ENCODE measurements at regions not wholly inside any gene's neighbourhood (a gene's known extent, or its start where the extent isn't known, plus 50 kb on each side); places are given as distances from the start of the nearest gene placed in this dataset.
A peak's percentile ranks its signal among the peaks of the same experiment; 100 is the strongest.

GRCh38 chr18:24530630-24531111 is 70.2 kb downstream of the HRH4 start:
- peak in 1 of 3 donors; percentile 4 for DNase-seq (ENCODE audit: low read depth in 3 of 3)

- DNase-seq (ENCODE audit: low read depth in 3 of 3), result no peak
Measured at GRCh38 chr18:24534271-24534670, 73.8 kb downstream of the HRH4 start.

GRCh38 chr18:24534737-24535136 is 74.3 kb downstream of the HRH4 start:
- no peak for DNase-seq (ENCODE audit: low read depth in 3 of 3)

- no peak for DNase-seq (ENCODE audit: low read depth in 3 of 3)
Measured at GRCh38 chr18:24535527-24536295, 75.3 kb downstream of the HRH4 start.

GRCh38 chr18:24536326-24536725 is 75.9 kb downstream of the HRH4 start:
- no peak for DNase-seq (ENCODE audit: low read depth in 3 of 3)

- DNase-seq (ENCODE audit: low read depth in 3 of 3), result no peak
Measured at GRCh38 chr18:24536834-24537233, 76.4 kb downstream of the HRH4 start.

GRCh38 chr18:24538414-24539264 is 78.2 kb downstream of the HRH4 start:
- no peak for DNase-seq (ENCODE audit: low read depth in 3 of 3)

- no peak for DNase-seq (ENCODE audit: low read depth in 3 of 3)
Measured at GRCh38 chr18:24539866-24540617, 79.6 kb downstream of the HRH4 start.

GRCh38 chr18:24540896-24541295 is 80.5 kb downstream of the HRH4 start:
- DNase-seq (ENCODE audit: low read depth in 3 of 3), result no peak

- no peak for DNase-seq (ENCODE audit: low read depth in 3 of 3)
Measured at GRCh38 chr18:24543086-24543794, 82.8 kb downstream of the HRH4 start.

GRCh38 chr18:24543795-24544498 is 83.5 kb downstream of the HRH4 start:
- no peak for DNase-seq (ENCODE audit: low read depth in 3 of 3)

- no peak for DNase-seq (ENCODE audit: low read depth in 3 of 3)
Measured at GRCh38 chr18:24544949-24545348, 84.5 kb downstream of the HRH4 start.

- DNase-seq (ENCODE audit: low read depth in 3 of 3), result no peak
Measured at GRCh38 chr18:24545651-24546050, 85.2 kb downstream of the HRH4 start.

- no peak for DNase-seq (ENCODE audit: low read depth in 3 of 3)
Measured at GRCh38 chr18:24546307-24546706, 85.9 kb downstream of the HRH4 start.

GRCh38 chr18:24548583-24548982 is 88.1 kb downstream of the HRH4 start:
- DNase-seq (ENCODE audit: low read depth in 3 of 3), result no peak

- DNase-seq (ENCODE audit: low read depth in 3 of 3), result no peak
Measured at GRCh38 chr18:24552218-24552617, 91.8 kb downstream of the HRH4 start.

- no peak for DNase-seq (ENCODE audit: low read depth in 3 of 3)
Measured at GRCh38 chr18:24553571-24554285, 93.3 kb downstream of the HRH4 start.

GRCh38 chr18:24558403-24558802 is 98.0 kb downstream of the HRH4 start:
- no peak for DNase-seq (ENCODE audit: low read depth in 3 of 3)

GRCh38 chr18:24559526-24559925 is 99.1 kb downstream of the HRH4 start:
- no peak for DNase-seq (ENCODE audit: low read depth in 3 of 3)

- DNase-seq (ENCODE audit: low read depth in 3 of 3), result no peak
Measured at GRCh38 chr18:24560511-24560981, 100.1 kb downstream of the HRH4 start.

All from stimulated activated CD4-positive, alpha-beta T cell treated with anti-CD3 and anti-CD28 coated beads, TNF-alpha, amount 100 ng/mL, for 48 hours (primary cell).